ENCODE measurements at regions not wholly inside any gene's neighbourhood (a gene's known extent, or its start where the extent isn't known, plus 50 kb on each side); places are given as distances from the start of the nearest gene placed in this dataset.
A peak's percentile ranks its signal among the peaks of the same experiment; 100 is the strongest.
"Not testable (repeated sequence)": the region's sequence is repeated elsewhere in the genome, so short reads cannot be mapped to it uniquely, and the experiment has no call there.

DNA sequence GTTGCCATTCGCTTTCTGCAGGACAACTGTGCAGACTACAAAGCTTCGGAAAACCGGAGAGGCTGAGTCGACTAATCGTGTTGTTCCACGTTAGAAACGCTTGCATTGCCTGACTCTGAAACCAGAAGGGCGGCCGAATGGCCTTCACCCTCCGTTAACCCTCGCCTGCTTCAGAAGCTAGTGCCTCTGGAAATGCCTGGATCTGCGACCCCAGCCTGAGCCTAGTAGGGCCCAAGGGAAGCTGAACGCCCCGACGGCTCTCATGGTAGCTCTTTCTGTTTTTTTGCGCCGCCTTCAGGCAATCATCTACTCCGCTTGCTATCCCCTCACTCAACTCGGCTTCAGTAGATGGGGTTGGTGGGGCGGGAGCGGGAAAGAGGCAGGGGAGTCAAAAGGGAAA is 117.3 kb downstream of the PPIAL4A start:
- DNase-seq = not testable (repeated sequence)

DNA sequence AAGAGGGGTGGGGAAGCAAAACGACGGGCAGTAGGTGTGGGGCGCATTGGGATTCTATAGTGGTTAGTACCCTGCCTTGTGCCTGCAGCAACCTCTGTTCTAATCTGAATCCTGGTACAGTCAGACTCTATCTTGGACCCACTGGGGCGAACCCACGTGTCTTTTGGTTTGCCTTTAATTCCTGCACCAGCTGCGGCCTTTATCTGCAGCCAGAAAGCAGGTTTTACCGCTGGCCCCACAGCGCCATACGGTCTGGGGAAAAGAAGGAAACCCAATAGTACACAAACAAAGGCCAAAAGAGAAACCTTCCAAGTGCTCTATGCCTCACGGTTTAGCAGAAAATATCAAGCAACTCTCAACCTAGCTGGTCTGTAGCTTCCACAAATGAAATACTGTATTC is 118.2 kb downstream of the PPIAL4A start:
- peak in 1 of 4 experiments; percentile 1 for DNase-seq

DNA sequence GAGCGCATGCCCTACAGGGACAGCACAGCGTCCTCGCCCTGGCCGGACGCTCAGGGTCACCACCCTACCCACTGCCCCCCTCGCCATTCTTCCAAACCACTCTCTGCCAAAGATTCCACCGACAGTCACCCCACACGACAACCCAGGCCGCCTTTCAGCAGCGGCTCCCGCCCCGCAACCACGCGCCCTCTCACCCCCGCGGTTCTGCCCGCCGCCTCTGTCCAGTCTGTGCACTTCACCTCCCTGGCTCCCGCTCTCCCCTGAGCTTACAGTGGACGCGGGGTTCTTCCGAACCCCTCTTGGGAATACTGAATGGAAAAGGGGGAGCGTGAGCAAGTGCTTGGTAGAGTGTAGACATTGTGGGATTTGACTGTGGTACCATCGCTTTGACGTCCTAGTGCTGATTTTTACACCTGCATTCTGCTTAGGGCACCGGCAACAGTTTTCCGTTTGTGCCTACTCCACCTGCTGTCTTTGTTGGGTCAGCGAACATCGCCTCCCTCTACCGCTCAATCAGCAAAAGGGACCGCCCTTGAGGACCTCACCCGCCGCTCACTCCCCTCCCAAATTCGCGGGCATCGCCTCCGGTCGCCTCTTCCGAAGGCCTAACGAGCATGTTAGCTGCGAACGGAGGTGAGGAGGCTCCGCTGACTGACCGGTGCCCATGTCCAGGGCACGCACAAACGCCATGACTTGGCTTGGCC is 119.1 kb downstream of the PPIAL4A start:
- peak in 2 of 4 experiments; percentile 2 to 8 for DNase-seq

DNA sequence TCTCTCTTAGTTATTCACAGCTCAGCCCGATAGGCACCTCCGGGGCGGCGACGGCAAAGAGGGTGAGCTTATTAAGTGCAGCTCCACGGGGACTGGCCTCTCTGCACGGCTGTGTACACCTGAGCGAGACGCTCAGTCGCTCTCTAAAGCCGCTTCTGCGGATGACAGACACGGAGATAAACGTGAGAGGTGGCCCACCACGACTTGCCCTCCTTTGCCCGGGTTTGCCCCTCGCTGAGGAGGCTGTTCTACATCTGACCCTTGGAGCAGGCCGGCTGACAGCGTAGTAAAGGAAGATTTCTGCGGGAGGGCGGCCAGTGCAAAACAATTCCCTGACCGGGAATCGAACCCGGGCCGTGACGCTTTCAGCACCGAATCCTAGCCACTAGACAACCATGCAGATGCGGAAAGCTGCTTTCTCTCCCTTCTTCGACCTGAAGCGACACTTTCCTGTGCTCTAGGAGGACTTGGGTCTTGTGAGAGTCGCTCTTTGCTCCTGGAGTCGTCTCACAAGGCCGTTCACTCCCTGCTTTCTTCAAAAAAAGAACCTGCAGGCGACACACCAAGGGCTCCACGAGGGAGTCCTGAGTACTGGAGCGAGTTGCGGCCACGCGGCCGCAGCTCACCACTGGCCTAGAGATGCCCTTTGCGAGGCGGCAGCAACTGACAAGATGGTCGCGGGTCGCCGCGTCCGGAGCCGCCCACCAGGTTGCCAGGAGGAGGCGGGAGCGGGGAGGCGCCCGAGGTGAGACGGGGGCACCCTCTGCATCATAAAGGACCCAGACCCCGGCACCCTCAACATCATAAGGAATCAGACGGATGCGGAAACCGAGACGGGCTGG is 119.9 kb downstream of the PPIAL4A start:
- peak in 3 of 4 experiments; percentile 2 to 38 (median 19) for DNase-seq

DNA sequence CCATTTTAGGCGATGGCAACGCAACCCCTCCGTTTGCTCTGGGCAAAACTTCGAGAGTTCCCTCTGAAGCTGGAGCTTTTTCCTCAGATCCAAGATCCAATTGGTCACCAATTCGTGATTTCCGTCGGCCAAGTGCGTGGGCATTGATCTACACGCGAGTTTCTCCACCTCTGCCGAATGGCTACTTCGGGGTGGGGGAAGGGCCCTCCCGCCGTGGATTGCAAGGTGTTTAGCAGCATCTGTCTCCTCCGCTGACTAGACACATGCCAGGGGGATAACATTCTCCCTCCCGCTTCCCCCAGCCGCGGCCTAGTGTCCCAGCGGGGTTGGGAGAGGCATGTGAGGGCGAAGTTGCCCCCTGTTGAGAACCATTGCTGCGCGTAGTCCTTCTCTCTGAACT is 120.6 kb downstream of the PPIAL4A start:
- not testable (repeated sequence) for DNase-seq

DNA sequence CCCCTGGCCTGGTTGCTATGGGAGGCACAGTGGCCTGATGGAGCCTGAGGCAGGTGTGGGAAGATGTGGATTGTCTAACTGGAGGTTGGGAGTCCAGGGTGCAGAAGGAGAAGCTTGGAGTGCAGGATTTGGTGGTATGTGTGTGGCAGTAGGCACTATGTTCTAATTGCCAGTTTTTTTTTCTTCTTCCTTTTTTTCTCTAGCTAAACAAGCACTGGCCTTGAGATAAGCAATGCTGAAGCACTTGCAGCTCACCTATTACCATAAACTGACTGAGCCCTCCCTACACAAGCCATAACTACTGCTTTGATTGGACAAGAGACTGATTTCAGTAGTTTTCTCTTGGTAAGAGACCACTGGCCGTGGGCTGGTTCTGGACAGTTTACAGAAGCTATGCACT is 123.6 kb downstream of the PPIAL4A start:
- not testable (repeated sequence) for DNase-seq

DNA sequence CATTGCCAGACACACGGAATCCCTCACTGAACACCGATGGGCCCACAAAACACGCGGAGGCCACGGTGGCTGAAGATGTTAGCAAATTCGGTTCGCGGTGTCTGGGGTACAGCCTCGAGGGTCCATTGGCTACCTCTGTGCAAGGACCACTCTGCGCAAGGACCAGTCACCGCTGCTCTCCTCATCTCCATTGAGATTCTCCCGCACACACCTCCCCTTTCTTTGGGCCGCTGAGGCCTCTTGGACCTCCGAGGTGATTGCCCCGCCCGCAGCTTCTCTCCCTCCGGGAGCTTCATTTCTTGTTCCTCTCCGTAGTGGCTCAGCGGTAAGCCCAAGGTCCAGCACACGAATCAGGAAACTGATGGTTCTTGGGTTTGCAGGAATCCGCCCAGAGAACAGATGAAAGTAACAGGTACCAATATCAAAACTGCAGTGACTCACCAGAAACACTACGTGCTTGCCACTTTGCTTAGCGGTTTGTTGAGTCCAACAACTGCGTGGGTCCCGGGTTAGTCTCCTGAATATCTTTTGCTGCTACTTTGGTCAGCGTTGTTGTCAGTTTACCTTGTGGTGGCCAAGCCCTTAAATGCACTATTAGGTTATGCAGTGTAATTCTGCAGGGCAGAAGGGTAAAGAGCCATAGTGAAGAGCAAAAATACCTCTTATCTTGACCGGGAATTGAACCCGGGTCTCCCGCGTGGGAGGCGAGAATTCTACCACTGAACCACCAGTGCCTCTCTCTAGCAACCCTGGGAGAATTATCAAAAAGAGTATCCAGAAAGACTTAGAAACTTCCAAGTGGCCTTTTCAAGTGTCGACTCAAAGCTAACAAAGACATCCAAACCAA is 126.8 kb downstream of the PPIAL4A start:
- peak; percentile 51 to 66 (median 55) for DNase-seq

DNA sequence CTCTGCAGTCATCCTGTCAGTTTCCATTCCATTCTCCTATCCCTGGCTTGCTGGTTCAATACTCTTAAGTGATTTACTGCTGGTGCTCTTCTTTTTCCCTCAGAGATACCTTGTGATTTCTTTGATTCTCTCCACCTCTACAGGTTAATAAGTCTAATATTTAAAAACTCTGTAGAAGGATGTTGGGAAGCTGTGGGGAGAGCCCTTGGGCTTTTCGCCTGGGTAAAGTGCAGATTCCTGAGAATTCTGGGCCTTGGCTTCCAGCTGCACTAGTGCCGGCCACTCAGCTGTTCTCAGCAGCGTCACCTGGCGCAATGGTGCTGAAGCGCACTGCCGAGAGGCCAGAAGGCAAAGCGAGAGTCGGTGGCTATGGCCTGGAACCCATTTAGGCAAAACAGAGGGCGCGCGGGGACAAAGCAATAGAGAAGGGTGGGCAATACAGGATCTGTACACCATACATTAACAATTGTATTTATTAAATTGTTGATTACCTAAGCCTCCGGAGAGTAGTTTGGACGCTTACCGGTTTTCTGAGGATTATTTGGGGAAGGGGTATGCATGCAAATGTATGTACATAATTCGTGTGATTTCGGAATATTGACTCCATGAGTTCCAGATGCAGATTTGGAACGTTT is 130.3 kb downstream of the PPIAL4A start:
- not testable (repeated sequence) for DNase-seq

DNA sequence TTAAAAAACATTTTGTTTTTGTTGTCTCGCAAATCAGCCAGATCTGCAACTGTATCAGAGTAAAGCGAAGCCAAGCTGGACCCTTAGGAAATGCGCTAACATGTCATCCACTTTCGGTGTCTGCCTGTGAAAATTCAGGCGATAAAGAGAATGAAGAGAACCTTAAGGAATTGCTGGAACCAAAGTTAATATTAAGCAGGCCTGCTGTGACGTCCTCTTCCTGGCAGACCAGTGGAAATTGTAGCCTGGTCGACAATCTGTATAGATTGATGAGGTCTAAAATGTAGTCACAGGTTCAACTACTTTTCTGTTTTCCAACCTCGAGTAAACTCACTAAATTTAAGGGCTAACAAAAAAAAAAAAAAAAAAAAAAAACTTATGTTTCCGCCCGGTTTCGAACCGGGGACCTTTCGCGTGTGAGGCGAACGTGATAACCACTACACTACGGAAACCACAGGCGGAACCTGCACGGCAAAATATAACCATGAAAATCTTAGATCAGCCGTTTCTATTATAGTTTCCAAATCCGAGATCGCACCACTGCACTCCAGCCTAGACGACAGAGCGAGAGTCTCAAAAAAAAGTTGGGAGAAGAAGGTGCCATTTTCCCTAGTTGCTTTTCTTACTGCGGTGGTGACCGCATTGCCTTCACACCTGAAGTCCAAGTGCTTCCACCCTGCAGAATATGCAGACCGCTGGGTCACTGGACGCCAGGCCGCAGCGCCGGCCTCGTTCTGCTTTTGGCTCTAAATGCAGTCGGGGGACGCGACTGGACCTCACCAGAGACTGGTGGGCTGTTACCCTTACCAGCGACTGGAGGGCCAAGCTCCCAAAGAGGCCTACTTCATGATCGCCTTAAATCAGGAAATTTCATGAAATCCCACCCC is 131.0 kb downstream of the PPIAL4A start:
- peak; percentile 25 to 68 (median 52) for DNase-seq

DNA sequence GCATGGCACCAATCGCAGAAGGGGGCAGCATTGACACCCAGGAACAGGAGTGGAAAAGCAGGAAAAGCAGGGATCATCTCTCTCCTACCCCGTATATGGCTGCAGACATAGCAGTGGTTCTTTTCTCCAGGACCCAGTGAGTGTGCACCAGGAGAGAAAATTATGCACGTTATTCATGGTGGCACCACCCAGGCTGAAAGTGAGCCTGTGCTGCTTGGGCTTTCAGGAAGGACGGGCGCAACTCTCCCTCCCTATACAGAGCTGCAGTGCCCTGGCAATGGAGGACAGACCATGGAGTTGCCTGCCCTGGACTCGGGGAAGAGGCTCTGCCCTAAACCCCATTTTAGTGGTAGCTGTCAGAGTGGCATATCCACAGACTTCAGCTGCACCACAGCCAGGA is 132.1 kb downstream of the PPIAL4A start:
- DNase-seq = not testable (repeated sequence)

DNA sequence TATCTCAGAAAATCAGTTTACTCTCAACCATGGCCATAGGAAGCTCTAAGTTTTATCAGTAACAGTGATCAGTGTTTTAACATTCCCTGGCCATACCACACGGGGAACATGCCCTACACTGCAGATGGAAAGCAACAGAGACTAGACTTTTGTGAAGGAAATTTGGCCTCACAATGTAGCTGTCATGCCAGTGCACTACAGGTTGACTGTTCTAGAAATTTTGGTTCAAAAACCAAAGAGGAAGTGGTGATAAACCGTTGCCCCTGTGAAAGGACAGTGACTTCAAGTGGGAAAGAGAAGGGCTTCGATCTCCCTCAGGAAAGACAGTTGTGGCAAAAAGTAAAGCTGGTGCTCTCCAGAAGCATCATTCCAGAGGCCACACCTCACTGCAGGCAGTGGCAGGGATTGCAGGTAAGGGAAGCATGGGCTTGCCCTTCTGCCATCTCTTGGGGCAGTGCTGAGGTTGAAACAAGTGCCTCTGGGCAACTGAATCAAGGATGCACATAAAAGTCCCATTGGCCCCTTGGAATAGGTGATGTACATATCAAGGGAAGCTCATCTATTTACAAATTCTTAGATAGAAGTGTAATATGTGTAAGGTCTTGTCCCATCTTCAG is 143.4 kb downstream of the PPIAL4A start:
- not testable (repeated sequence) for DNase-seq

DNA sequence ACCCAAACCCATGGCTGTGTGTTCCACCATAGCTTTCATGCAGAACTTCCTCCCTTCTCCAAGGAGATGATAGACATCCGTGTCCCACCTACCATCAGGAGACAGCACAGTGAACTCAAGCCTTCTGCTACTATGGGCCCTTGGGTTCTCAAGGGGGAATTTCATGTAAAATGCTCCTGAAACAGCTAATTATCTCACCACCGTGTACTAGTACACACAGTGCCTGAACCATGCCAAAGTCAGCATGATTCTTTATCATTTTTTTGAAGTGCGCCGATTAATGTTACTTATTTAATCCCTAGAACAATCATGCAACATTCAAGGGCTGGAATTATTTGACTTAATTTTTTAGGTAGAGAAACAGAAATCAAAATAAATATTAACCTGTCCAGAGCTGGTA is 147.2 kb downstream of the PPIAL4A start:
- DNase-seq = not testable (repeated sequence)

DNA sequence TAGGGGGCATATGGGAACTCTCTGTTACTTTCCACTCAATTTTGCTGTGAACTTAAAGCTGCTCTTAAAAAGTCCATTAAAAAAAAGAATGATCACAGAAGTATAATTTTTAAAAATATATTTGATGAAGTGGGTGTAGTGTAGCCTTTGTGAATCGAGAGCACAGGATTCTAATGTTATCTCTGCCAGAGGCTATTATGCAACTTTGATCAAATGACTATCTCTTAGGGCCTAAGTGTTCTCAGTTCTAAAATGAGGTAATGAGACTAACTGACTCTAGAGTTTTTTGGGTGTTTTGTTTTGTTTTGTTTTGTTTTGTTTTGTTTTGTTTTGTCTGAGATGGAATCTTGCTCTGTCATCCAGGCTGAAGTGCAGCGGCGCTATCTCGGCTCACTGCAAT is 143.2 kb downstream of the FAM72B start:
- not testable (repeated sequence) for DNase-seq

DNA sequence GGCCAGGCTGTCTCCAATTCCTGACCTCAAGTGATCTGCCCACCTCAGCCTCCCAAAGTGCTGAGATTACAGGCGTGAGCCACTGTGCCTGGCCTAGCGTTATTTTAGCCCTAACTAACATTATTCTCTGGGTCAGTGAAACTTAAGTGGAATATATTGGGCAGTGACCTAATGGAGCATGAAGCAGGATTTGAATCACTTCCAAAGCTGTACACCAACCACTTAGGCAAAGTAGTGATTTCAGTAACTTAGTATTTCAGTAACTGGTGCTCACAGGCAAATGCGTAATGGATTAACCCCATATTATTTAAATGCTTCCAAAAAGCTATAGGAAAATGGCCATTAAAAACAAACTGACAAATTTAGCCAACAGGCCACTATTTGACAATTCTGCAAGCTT is 142.6 kb downstream of the FAM72B start:
- DNase-seq = not testable (repeated sequence)

DNA sequence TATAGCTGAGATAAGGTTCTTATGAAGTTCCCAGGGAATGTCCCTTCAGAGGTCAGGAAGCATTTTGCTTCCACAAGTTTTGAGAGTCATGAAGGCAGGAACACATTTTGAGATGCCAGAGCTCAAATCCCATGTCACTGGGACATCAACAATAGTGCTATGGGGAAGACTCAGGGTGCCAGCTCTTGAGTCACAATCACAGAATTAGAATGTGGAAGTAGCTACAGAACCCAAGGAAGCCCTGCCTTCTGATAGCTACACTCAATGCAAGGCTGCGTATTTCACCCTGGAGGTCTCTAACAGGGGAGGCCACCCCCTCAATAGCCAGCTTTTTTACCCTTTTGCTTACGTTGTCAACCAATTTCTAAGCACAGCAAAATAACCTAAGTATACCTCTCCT is 141.3 kb downstream of the FAM72B start:
- peak; percentile 21 to 44 (median 35) for DNase-seq

DNA sequence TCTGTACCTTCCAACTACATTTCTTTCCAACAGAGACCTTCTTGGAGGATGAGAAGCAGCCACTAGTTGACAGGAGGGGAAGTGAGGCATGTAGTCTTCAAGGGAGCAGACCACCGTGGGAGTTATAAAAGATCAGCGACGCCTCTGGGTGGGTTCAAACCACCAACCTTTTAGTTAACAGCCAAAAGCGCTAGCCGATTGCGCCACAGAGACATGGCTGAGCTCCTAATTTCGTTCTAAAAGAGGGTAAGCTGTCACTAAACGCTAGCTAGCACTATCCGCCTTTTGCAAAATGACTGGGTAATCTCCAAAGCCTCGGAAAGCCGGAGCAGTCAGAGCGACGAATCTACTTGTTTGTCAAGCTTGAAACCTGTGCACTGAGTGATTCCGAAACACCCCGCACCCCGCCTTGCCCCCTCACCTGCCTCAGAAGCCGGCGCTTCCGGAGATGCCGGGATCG is 135.8 kb downstream of the FAM72B start:
- DNase-seq = peak in 1 of 4 experiments; percentile 3

DNA sequence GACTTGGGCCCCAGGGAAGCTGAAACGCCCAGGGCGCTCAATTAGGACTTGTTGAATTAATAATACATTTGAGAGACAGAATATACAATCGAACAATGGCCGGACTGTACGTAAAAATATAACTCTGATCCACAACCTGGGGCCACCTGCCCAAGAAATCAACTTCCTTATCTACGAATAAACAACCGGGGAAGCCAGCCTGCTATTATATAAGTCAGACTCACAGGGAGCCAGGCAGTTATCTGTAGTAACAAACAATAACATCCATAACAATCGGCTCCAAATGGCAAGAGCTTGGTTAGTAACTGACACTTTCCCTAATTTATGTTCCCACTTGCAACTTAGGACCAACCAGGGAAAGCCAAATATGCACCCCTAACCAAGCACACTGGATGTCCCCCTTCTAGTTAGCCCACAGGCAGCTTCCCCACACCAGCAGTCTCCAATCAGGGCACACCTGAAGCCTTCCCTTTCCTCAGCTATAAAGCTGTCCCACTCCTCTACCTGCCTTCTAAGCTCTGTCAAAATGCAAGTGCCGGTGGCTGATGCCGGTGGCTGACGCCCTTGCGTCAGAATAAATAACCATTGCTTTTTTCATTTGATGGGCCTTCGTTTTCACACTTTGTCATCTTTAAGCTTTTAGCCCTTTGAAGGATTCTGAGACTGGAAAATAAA is 135.2 kb downstream of the FAM72B start:
- not testable (repeated sequence) for DNase-seq

DNA sequence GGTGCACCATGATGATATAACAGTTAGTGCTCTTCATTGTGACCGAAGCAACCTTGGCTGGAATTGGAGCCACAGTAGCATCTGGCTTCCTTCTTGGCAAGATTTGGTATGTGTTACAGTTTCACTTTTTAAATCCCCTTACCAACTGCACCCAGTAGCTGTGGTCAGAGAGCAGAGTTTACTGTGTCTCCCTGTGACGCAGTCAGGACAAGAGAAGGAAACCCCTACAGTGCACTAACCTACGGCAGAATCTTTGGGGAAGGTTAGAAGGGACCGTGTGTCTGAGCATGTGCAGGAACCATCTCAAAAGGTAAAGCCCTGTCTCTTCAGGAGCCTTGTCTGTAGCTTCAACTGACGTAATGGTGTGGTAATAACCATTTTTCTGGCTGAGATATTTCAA is 134.0 kb downstream of the FAM72B start:
- DNase-seq = peak in 1 of 4 experiments; percentile 1

DNA sequence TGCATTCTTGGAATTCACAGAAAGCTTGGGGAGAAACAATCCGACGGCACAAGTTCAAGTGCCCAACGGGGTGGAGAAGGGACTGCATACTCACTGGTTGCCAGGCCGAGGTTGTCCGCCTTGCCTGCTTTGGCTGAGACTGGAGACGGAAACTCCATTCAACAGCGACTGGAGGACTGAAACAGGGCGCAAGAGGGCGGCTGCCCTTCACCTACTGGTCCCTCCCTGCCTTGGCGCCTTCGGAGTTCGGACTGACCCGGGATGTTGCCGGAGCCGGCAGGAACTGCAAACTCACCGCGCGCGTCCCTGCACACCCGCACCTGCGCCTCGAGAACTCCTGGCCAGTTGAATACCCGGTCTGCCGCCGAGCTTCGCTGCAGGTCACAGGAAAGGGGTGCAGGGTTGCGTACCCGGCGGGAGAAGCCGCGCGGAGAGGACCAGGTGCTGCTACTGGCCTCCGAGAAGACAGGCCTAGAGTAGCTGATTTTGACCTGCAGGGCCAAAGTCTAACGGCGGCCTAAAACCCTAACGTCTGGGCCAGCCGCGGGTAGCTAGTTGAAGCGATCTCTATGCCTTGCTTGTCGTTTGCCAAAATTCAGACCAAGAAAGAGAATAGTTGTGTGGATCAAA is 132.9 kb downstream of the FAM72B start:
- not testable (repeated sequence) for DNase-seq
